H1 (cell line): ENCODE measurements at regions not wholly inside any gene's neighbourhood (a gene's known extent, or its start where the extent isn't known, plus 50 kb on each side); places are given as distances from the start of the nearest gene placed in this dataset. TPM values are rescaled to one million over a fixed set of nuclear protein-coding genes. Genes with fewer than 3 reads are reported as not detected.

Source experiments
- CTBP2 ChIP-seq: IDR thresholded peaks from 2 replicates; pipeline ENCODE4 v1.7.0; 2011; ENCODE audit warnings: borderline replicate concordance, mild to moderate bottlenecking, moderate library complexity, mixed read lengths, low read length; ENCODE audit not compliant: insufficient read depth, insufficient read length
- EP300 ChIP-seq, 2 experiments: IDR thresholded peaks; 1 replicate in 1 of 2; 2 replicates in 1 of 2; pipeline ENCODE4 v1.6.1; 2011 to 2012; ENCODE audit warnings: low read depth in 2 of 2, low read length in 2 of 2, mild to moderate bottlenecking in 2 of 2, borderline replicate concordance in 1 of 2, inconsistent platforms in 1 of 2, moderate library complexity in 1 of 2
- GABPA ChIP-seq: IDR thresholded peaks from 2 replicates; pipeline ENCODE4 v1.6.1; 2011; ENCODE audit warnings: mild to moderate bottlenecking, low read length, moderate library complexity, borderline replicate concordance; ENCODE audit not compliant: insufficient read depth
- POU5F1 ChIP-seq: IDR thresholded peaks from 2 replicates; pipeline ENCODE4 v1.6.1; 2011; ENCODE audit warnings: low read depth, mild to moderate bottlenecking, low read length, moderate library complexity
- small RNA-seq: library from polyadenylated mRNA; stranded (forward); fragments of <200 nt; extraction: miRNeasy Mini kit (QIAGEN cat#:217004); gene quantifications from one replicate; pipeline ENCODE3, GENCODE V24; 2013; ENCODE audit not compliant: insufficient read depth

GRCh38 chr18:57301573-57302559 is 50.5 kb upstream of the ST8SIA3 start (continued):
- no peak for TF ChIP-seq EP300 (IDR thresholded peaks at IDR 0.05; ENCODE audit: borderline replicate concordance in 1 of 2, low read depth in 2 of 2, low read length in 2 of 2)
- TF ChIP-seq CTBP2, result no peak
- no peak for TF ChIP-seq GABPA
- no peak for TF ChIP-seq POU5F1

Small RNA genes lying in the stretch of these regions (small RNA-seq; reads per million reads assigned to genes)
- gene RNU6-737P, result not detected
